Esophagus muscularis mucosa (tissue), 4 donors: ENCODE measurements at regions not wholly inside any gene's neighbourhood (a gene's known extent, or its start where the extent isn't known, plus 50 kb on each side); places are given as distances from the start of the nearest gene placed in this dataset.

ENCODE experiments used
- DNase-seq: peaks from one replicate; pipeline ENCODE4 v3.0.0-alpha.2; 2017; ENCODE audit errors: extremely low spot score
- H3K27ac ChIP-seq, 4 donors: fragments of 200-600 bp; sonication (generic); replicated peaks in 1 of 4; 1 replicate in 3 of 4; 2 replicates in 1 of 4; pipeline ENCODE4 v1.5.1; 2016 to 2019; ENCODE audit warnings: mild to moderate bottlenecking in 1 of 4
- H3K27me3 ChIP-seq, 4 donors: fragments of 200-600 bp; sonication (generic); one replicate each; pipeline versions ENCODE4 v1.5.1 to v1.6.0; 2016 to 2019
- H3K36me3 ChIP-seq, 4 donors: fragments of 200-600 bp; sonication (generic); one replicate each; pipeline ENCODE4 v1.5.1; 2016 to 2019
- H3K4me1 ChIP-seq, 4 donors: fragments of 200-600 bp; sonication (generic); one replicate each; pipeline ENCODE4 v1.5.1; 2016 to 2019
- H3K4me3 ChIP-seq, 4 donors: fragments of 200-600 bp; sonication (generic); 1 replicate in 2 of 4; 2 replicates in 2 of 4; pipeline ENCODE4 v1.5.1; 2016 to 2019; ENCODE audit warnings: mild to moderate bottlenecking in 4 of 4, moderate library complexity in 1 of 4
- H3K9me3 ChIP-seq, 4 donors: fragments of 200-600 bp; sonication (generic); 1 replicate in 3 of 4; 2 replicates in 1 of 4; pipeline ENCODE4 v1.5.1; 2016 to 2019
- EP300 ChIP-seq: sonication (generic); formaldehyde crosslinking; IDR thresholded peaks from one replicate; pipeline ENCODE4 v1.6.1; 2017; ENCODE audit warnings: antibody characterized with exemption
- POLR2A ChIP-seq: fragments of 450-650 bp; IDR thresholded peaks from one replicate; pipeline ENCODE4 v1.6.1; 2017; ENCODE audit warnings: antibody characterized with exemption, moderate library complexity, mild to moderate bottlenecking, low read depth
- POLR2AphosphoS5 ChIP-seq, 2 donors: sonication (generic); formaldehyde crosslinking; IDR thresholded peaks; one replicate each; pipeline ENCODE4 v1.6.1; 2017; ENCODE audit warnings: antibody characterized with exemption in 2 of 2
- WGBS: methylation state at CpG from one replicate; pipeline ENCODE4 v1.1.5; 2018; 5-methylcytosine and 5-hydroxymethylcytosine counted together
- intact Hi-C: fragments of 100-400 bp; cut with DNase I; formaldehyde crosslinking; loops from one replicate; pipeline ENCODE4 v1.15.1; 2023
- TF ChIP-seq, protein P1 (sequence below), 3 experiments: fragments of 200-600 bp in 2 of 3; fragments of 450-650 bp in 1 of 3; sonication (generic) in 2 of 3; IDR thresholded peaks; one replicate each; pipeline ENCODE4 v1.5.1; 2017 to 2019; ENCODE audit warnings: antibody characterized with exemption in 3 of 3, mild to moderate bottlenecking in 2 of 3, moderate library complexity in 1 of 3

GRCh38 chr5:99386406-99387077, 457.7 kb upstream of the CHD1 start:
- DNase-seq = no peak
- no peaks in the 10 kb centered on the region for H3K36me3 ChIP-seq
- TF ChIP-seq, protein P1, sequence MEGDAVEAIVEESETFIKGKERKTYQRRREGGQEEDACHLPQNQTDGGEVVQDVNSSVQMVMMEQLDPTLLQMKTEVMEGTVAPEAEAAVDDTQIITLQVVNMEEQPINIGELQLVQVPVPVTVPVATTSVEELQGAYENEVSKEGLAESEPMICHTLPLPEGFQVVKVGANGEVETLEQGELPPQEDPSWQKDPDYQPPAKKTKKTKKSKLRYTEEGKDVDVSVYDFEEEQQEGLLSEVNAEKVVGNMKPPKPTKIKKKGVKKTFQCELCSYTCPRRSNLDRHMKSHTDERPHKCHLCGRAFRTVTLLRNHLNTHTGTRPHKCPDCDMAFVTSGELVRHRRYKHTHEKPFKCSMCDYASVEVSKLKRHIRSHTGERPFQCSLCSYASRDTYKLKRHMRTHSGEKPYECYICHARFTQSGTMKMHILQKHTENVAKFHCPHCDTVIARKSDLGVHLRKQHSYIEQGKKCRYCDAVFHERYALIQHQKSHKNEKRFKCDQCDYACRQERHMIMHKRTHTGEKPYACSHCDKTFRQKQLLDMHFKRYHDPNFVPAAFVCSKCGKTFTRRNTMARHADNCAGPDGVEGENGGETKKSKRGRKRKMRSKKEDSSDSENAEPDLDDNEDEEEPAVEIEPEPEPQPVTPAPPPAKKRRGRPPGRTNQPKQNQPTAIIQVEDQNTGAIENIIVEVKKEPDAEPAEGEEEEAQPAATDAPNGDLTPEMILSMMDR (IDR thresholded peaks at IDR 0.05) = no peak
- TF ChIP-seq POLR2AphosphoS5 (IDR thresholded peaks at IDR 0.05) (no peak), EP300 (no peak), POLR2A (no peak)
- no peaks in the 10 kb centered on the region for H3K27me3 ChIP-seq
- no peak overlapping the region for H3K4me3 ChIP-seq
- 33% methylated on average over 1 of the region's 1 CpG for WGBS
- H3K4me1 ChIP-seq = peaks cover 0 to 14% (median 9%) of the 10 kb centered on the region in 4 donors
- intact Hi-C loops = no loop called here
- peaks cover 0 to 21% (median 16%) of the 10 kb centered on the region in 4 donors for H3K9me3 ChIP-seq
- no peak overlapping the region for H3K27ac ChIP-seq

GRCh38 chr5:99379187-99379586, 450.4 kb upstream of the CHD1 start:
- intact Hi-C loops = no loop called here
- no peak for DNase-seq
- WGBS = 79% methylated on average over 4 of the region's 4 CpGs
- peaks cover 0 to 21% (median 9%) of the 10 kb centered on the region in 4 donors for H3K9me3 ChIP-seq
- H3K4me1 ChIP-seq = peaks cover 0 to 3% (median 0%) of the 10 kb centered on the region in 4 donors
- no peak overlapping the region for H3K27ac ChIP-seq
- H3K27me3 ChIP-seq = no peaks in the 10 kb centered on the region
- H3K4me3 ChIP-seq = no peak overlapping the region
- H3K36me3 ChIP-seq = no peaks in the 10 kb centered on the region
- TF ChIP-seq POLR2AphosphoS5 (IDR thresholded peaks at IDR 0.05) (no peak), EP300 (no peak), POLR2A (no peak)
- TF ChIP-seq, protein P1 (IDR thresholded peaks at IDR 0.05) = no peak

DNA sequence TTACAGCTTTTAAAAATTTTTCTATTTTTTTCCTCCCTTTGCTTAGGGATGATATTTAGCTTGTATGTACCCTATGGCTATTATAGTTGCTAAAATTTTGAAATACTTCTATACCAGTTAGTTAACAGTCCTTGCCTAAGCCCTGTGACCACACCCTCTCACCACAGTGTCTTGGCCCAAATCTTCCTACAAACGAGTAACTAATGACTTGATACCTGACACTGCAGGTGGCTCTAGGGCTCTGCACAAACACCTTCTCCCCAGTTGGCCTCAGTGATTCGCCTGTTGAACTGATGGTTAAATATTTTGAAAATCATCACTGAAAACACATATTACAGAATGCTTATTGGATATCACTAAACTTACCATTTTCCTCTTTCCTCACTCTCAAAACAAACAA, 449.6 kb upstream of the CHD1 start:
- Histone ChIP-seq H3K9me3 (peaks cover 0 to 13% (median 5%) of the 10 kb centered on the region in 4 donors), H3K4me3 (no peak overlapping the region), H3K27ac (no peak overlapping the region), H3K27me3 (no peaks in the 10 kb centered on the region), H3K4me1 (peaks cover 0 to 3% (median 0%) of the 10 kb centered on the region in 4 donors), H3K36me3 (no peaks in the 10 kb centered on the region)
- no peak for DNase-seq
- intact Hi-C loops = no loop called here
- 74% methylated on average over 2 of the region's 2 CpGs for WGBS
- no peak for TF ChIP-seq POLR2AphosphoS5 (IDR thresholded peaks at IDR 0.05)
- no peak for TF ChIP-seq EP300
- no peak for TF ChIP-seq POLR2A
- TF ChIP-seq, protein P1 (IDR thresholded peaks at IDR 0.05) = no peak

GRCh38 chr5:99369797-99370593, 441.2 kb upstream of the CHD1 start:
- TF ChIP-seq EP300 (no peak), POLR2A (no peak)
- TF ChIP-seq, protein P1 (IDR thresholded peaks at IDR 0.05) = no peak
- H3K4me1 ChIP-seq = no peaks in the 10 kb centered on the region
- no peaks in the 10 kb centered on the region for H3K27me3 ChIP-seq
- H3K36me3 ChIP-seq = no peaks in the 10 kb centered on the region
- H3K4me3 ChIP-seq = no peak overlapping the region
- DNase-seq = no peak
- H3K9me3 ChIP-seq = no peaks in the 10 kb centered on the region
- WGBS = 65% methylated on average over 3 of the region's 3 CpGs
- H3K27ac ChIP-seq = no peak overlapping the region
- intact Hi-C loops = no loop called here
